ENCODE measurements at regions not wholly inside any gene's neighbourhood (a gene's known extent, or its start where the extent isn't known, plus 50 kb on each side); places are given as distances from the start of the nearest gene placed in this dataset.
"Not testable (repeated sequence)": the region's sequence is repeated elsewhere in the genome, so short reads cannot be mapped to it uniquely, and the experiment has no call there.

GRCh38 chr4:59455751-59456150 is 1744.4 kb upstream of the ADGRL3 start:
- DNase-seq (ENCODE audit: low read depth in 1 of 2, low spot score in 1 of 2) = no peak

- no peak for DNase-seq (ENCODE audit: low read depth in 1 of 2, low spot score in 1 of 2)
Measured at GRCh38 chr4:59457576-59457975, 1742.5 kb upstream of the ADGRL3 start.

GRCh38 chr4:59484944-59485343 is 1715.2 kb upstream of the ADGRL3 start:
- DNase-seq (ENCODE audit: low read depth in 1 of 2, low spot score in 1 of 2) = no peak

- DNase-seq (ENCODE audit: low read depth in 1 of 2, low spot score in 1 of 2) = no peak
Measured at GRCh38 chr4:59500103-59500502, 1700.0 kb upstream of the ADGRL3 start.

- no peak for DNase-seq (ENCODE audit: low read depth in 1 of 2, low spot score in 1 of 2)
Measured at GRCh38 chr4:59503731-59504130, 1696.4 kb upstream of the ADGRL3 start.

- DNase-seq (ENCODE audit: low read depth in 1 of 2, low spot score in 1 of 2) = not testable (repeated sequence)
Measured at GRCh38 chr4:59511809-59512208, 1688.3 kb upstream of the ADGRL3 start.

- DNase-seq (ENCODE audit: low read depth in 1 of 2, low spot score in 1 of 2) = no peak
Measured at GRCh38 chr4:59517007-59517406, 1683.1 kb upstream of the ADGRL3 start.

- no peak for DNase-seq (ENCODE audit: low read depth in 1 of 2, low spot score in 1 of 2)
Measured at GRCh38 chr4:59518005-59518823, 1681.9 kb upstream of the ADGRL3 start.

- DNase-seq (ENCODE audit: low read depth in 1 of 2, low spot score in 1 of 2) = no peak
Measured at GRCh38 chr4:59525885-59526284, 1674.2 kb upstream of the ADGRL3 start.

GRCh38 chr4:59535541-59535940 is 1664.6 kb upstream of the ADGRL3 start:
- no peak for DNase-seq (ENCODE audit: low read depth in 1 of 2, low spot score in 1 of 2)

GRCh38 chr4:59536428-59536827 is 1663.7 kb upstream of the ADGRL3 start:
- DNase-seq (ENCODE audit: low read depth in 1 of 2, low spot score in 1 of 2) = no peak

GRCh38 chr4:59537246-59537886 is 1662.8 kb upstream of the ADGRL3 start:
- no peak for DNase-seq (ENCODE audit: low read depth in 1 of 2, low spot score in 1 of 2)

GRCh38 chr4:59539401-59539800 is 1660.7 kb upstream of the ADGRL3 start:
- no peak for DNase-seq (ENCODE audit: low read depth in 1 of 2, low spot score in 1 of 2)

- no peak for DNase-seq (ENCODE audit: low read depth in 1 of 2, low spot score in 1 of 2)
Measured at GRCh38 chr4:59540311-59540710, 1659.8 kb upstream of the ADGRL3 start.

- DNase-seq (ENCODE audit: low read depth in 1 of 2, low spot score in 1 of 2) = no peak
Measured at GRCh38 chr4:59553063-59553720, 1646.9 kb upstream of the ADGRL3 start.

- no peak for DNase-seq (ENCODE audit: low read depth in 1 of 2, low spot score in 1 of 2)
Measured at GRCh38 chr4:59553721-59554091, 1646.4 kb upstream of the ADGRL3 start.

- DNase-seq (ENCODE audit: low read depth in 1 of 2, low spot score in 1 of 2) = not testable (repeated sequence)
Measured at GRCh38 chr4:59556191-59556590, 1643.9 kb upstream of the ADGRL3 start.

- DNase-seq (ENCODE audit: low read depth in 1 of 2, low spot score in 1 of 2) = not testable (repeated sequence)
Measured at GRCh38 chr4:59560141-59560648, 1639.9 kb upstream of the ADGRL3 start.

- DNase-seq (ENCODE audit: low read depth in 1 of 2, low spot score in 1 of 2) = no peak
Measured at GRCh38 chr4:59565836-59566235, 1634.3 kb upstream of the ADGRL3 start.

GRCh38 chr4:59570860-59571476 is 1629.2 kb upstream of the ADGRL3 start:
- DNase-seq (ENCODE audit: low read depth in 1 of 2, low spot score in 1 of 2) = no peak

- DNase-seq (ENCODE audit: low read depth in 1 of 2, low spot score in 1 of 2) = no peak
Measured at GRCh38 chr4:59571805-59572430, 1628.2 kb upstream of the ADGRL3 start.

All from activated CD4-positive, alpha-beta T cell treated with anti-CD3 and anti-CD28 coated beads, Interleukin-2, amount 50 U/mL, for 24 hours (primary cell).